ENCODE measurements at regions not wholly inside any gene's neighbourhood (a gene's known extent, or its start where the extent isn't known, plus 50 kb on each side); places are given as distances from the start of the nearest gene placed in this dataset.

GRCh38 chr21:21722731-21723130 lies 724.5 kb downstream of the NCAM2 start:
- DNase-seq (ENCODE audit: low read depth, low spot score), result no peak

- no peak for DNase-seq (ENCODE audit: low read depth, low spot score)
Observed at GRCh38 chr21:21730512-21730911, 732.3 kb downstream of the NCAM2 start.

GRCh38 chr21:21731626-21732025 lies 733.4 kb downstream of the NCAM2 start:
- no peak for DNase-seq (ENCODE audit: low read depth, low spot score)

- DNase-seq (ENCODE audit: low read depth, low spot score), result no peak
Observed at GRCh38 chr21:21734088-21734487, 735.9 kb downstream of the NCAM2 start.

- no peak for DNase-seq (ENCODE audit: low read depth, low spot score)
Observed at GRCh38 chr21:21737186-21737585, 739.0 kb downstream of the NCAM2 start.

- DNase-seq (ENCODE audit: low read depth, low spot score), result no peak
Observed at GRCh38 chr21:21740207-21740606, 742.0 kb downstream of the NCAM2 start.

- DNase-seq (ENCODE audit: low read depth, low spot score), result no peak
Observed at GRCh38 chr21:21750124-21750825, 752.1 kb downstream of the NCAM2 start.

GRCh38 chr21:21751286-21751685 lies 753.1 kb downstream of the NCAM2 start:
- no peak for DNase-seq (ENCODE audit: low read depth, low spot score)

GRCh38 chr21:21762855-21763254 lies 764.6 kb downstream of the NCAM2 start:
- no peak for DNase-seq (ENCODE audit: low read depth, low spot score)

- no peak for DNase-seq (ENCODE audit: low read depth, low spot score)
Observed at GRCh38 chr21:21764281-21764680, 766.1 kb downstream of the NCAM2 start.

GRCh38 chr21:21767276-21767675 lies 769.1 kb downstream of the NCAM2 start:
- no peak for DNase-seq (ENCODE audit: low read depth, low spot score)

GRCh38 chr21:21788591-21788990 lies 790.4 kb downstream of the NCAM2 start:
- no peak for DNase-seq (ENCODE audit: low read depth, low spot score)

- DNase-seq (ENCODE audit: low read depth, low spot score), result no peak
Observed at GRCh38 chr21:21801921-21802320, 803.7 kb downstream of the NCAM2 start.

GRCh38 chr21:21806711-21807597 lies 808.7 kb downstream of the NCAM2 start:
- DNase-seq (ENCODE audit: low read depth, low spot score), result no peak

GRCh38 chr21:21807598-21807903 lies 809.3 kb downstream of the NCAM2 start:
- no peak for DNase-seq (ENCODE audit: low read depth, low spot score)

GRCh38 chr21:21813289-21813688 lies 815.1 kb downstream of the NCAM2 start:
- DNase-seq (ENCODE audit: low read depth, low spot score), result no peak

GRCh38 chr21:21813934-21814333 lies 815.7 kb downstream of the NCAM2 start:
- no peak for DNase-seq (ENCODE audit: low read depth, low spot score)

GRCh38 chr21:21816778-21817177 lies 818.6 kb downstream of the NCAM2 start:
- no peak for DNase-seq (ENCODE audit: low read depth, low spot score)

- DNase-seq (ENCODE audit: low read depth, low spot score), result no peak
Observed at GRCh38 chr21:21818898-21819297, 820.7 kb downstream of the NCAM2 start.

- DNase-seq (ENCODE audit: low read depth, low spot score), result no peak
Observed at GRCh38 chr21:21828130-21828529, 829.9 kb downstream of the NCAM2 start.

- DNase-seq (ENCODE audit: low read depth, low spot score), result no peak
Observed at GRCh38 chr21:21831036-21831435, 832.8 kb downstream of the NCAM2 start.

- no peak for DNase-seq (ENCODE audit: low read depth, low spot score)
Observed at GRCh38 chr21:21845901-21846300, 847.7 kb downstream of the NCAM2 start.

- DNase-seq (ENCODE audit: low read depth, low spot score), result no peak
Observed at GRCh38 chr21:21851205-21851604, 853.0 kb downstream of the NCAM2 start.

Data from brain pericyte (primary cell).